ENCODE measurements at regions not wholly inside any gene's neighbourhood (a gene's known extent, or its start where the extent isn't known, plus 50 kb on each side); places are given as distances from the start of the nearest gene placed in this dataset.

DNA sequence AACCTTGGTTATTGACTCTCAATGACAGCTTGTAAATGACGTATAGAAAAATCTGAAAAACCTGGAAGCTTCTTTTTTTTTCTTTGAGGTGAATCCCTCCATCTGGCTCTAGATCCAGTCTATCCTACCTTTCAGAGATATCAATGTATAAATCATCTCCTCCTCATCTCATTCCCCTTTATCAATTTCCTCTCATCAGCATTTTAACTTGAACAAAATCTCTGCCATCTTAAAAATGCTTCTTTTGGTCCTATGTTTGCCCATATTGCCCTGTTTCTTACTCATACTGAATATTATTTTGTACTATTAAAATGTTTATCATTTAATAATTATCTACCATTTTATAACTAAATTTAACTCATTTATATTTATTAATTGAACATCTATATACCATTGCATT lies 306.7 kb upstream of the TSHZ2 start:
- peaks cover 2% of the 10 kb centered on the region for H3K27me3 Mint-ChIP-seq
- intact Hi-C loops (cut with DNase I, micrococcal nuclease) = no loop called here
- no peak overlapping the region for H3K27ac ChIP-seq (ENCODE audit: low read depth in 1 of 2, low read length in 2 of 2)
- no peaks in the 10 kb centered on the region for H3K4me1 Mint-ChIP-seq (ENCODE audit: low read depth)
- no peaks in the 10 kb centered on the region for H3K4me1 ChIP-seq (ENCODE audit: insufficient read depth, low read length)
- no peak overlapping the region for H3K4me3 Mint-ChIP-seq
- no peaks in the 10 kb centered on the region for H3K9me3 Mint-ChIP-seq
- H3K36me3 Mint-ChIP-seq (ENCODE audit: low read depth) = no peaks in the 10 kb centered on the region
- TF ChIP-seq, protein P1, sequence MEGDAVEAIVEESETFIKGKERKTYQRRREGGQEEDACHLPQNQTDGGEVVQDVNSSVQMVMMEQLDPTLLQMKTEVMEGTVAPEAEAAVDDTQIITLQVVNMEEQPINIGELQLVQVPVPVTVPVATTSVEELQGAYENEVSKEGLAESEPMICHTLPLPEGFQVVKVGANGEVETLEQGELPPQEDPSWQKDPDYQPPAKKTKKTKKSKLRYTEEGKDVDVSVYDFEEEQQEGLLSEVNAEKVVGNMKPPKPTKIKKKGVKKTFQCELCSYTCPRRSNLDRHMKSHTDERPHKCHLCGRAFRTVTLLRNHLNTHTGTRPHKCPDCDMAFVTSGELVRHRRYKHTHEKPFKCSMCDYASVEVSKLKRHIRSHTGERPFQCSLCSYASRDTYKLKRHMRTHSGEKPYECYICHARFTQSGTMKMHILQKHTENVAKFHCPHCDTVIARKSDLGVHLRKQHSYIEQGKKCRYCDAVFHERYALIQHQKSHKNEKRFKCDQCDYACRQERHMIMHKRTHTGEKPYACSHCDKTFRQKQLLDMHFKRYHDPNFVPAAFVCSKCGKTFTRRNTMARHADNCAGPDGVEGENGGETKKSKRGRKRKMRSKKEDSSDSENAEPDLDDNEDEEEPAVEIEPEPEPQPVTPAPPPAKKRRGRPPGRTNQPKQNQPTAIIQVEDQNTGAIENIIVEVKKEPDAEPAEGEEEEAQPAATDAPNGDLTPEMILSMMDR (IDR thresholded peaks at IDR 0.05) = no peak
- ATAC-seq (ENCODE audit: poor library complexity) (no peak), DNase-seq (no peak)
- ChIA-PET CTCF (no interaction called here), POLR2A (no interaction called here)
- H3K9me3 ChIP-seq (ENCODE audit: control insufficient read depth in 1 of 2, insufficient read depth in 1 of 2, low read length in 2 of 2) = peaks cover 0 to 3% of the 10 kb centered on the region in 2 experiments
- H3K27me3 ChIP-seq (ENCODE audit: control insufficient read depth in 1 of 2, insufficient read depth in 2 of 2, low read length in 2 of 2) = no peaks in the 10 kb centered on the region
- no peaks in the 10 kb centered on the region for H3K36me3 ChIP-seq (ENCODE audit: insufficient read depth, low read length)
- no peak overlapping the region for H3K4me3 ChIP-seq (ENCODE audit: low read length)
- H3K27ac Mint-ChIP-seq = no peak overlapping the region

DNA sequence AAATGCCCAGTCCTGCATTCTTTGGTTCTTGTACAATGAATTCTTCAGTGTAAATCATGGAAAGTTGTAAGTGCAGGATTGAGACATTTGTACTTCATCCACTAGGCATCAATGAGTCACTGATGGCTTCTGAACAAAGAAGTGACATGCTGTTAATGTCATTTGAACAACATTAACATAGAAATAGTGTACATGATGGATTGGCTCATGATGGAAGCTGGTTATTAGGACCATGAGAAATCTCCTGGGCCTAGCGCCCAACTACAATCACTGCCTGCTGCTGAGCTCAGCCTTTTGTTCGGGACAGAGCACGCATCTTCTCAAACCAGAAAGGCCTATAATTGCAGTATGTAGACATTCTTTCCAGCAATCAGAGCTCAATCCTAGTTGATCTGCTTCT lies 316.8 kb upstream of the TSHZ2 start:
- Histone ChIP-seq H3K27me3 (ENCODE audit: control insufficient read depth in 1 of 2, insufficient read depth in 2 of 2, low read length in 2 of 2) (no peaks in the 10 kb centered on the region), H3K36me3 (ENCODE audit: insufficient read depth, low read length) (no peaks in the 10 kb centered on the region), H3K9me3 (ENCODE audit: control insufficient read depth in 1 of 2, insufficient read depth in 1 of 2, low read length in 2 of 2) (no peaks in the 10 kb centered on the region), H3K4me3 (ENCODE audit: low read length) (no peak overlapping the region), H3K4me1 (ENCODE audit: insufficient read depth, low read length) (no peaks in the 10 kb centered on the region), H3K27ac (ENCODE audit: low read depth in 1 of 2, low read length in 2 of 2) (no peak overlapping the region)
- DNase-seq (no peak), ATAC-seq (ENCODE audit: poor library complexity) (no peak)
- POLR2A ChIA-PET = no interaction called here
- Mint-ChIP-seq H3K27me3 (no peaks in the 10 kb centered on the region), H3K27ac (no peak overlapping the region), H3K9me3 (no peaks in the 10 kb centered on the region), H3K4me1 (ENCODE audit: low read depth) (peaks cover 4% of the 10 kb centered on the region), H3K36me3 (ENCODE audit: low read depth) (no peaks in the 10 kb centered on the region), H3K4me3 (no peak overlapping the region)
- TF ChIP-seq, protein P1 (IDR thresholded peaks at IDR 0.05) = no peak
- CTCF ChIA-PET = no interaction called here
- intact Hi-C loops (cut with DNase I, micrococcal nuclease) = no loop called here

DNA sequence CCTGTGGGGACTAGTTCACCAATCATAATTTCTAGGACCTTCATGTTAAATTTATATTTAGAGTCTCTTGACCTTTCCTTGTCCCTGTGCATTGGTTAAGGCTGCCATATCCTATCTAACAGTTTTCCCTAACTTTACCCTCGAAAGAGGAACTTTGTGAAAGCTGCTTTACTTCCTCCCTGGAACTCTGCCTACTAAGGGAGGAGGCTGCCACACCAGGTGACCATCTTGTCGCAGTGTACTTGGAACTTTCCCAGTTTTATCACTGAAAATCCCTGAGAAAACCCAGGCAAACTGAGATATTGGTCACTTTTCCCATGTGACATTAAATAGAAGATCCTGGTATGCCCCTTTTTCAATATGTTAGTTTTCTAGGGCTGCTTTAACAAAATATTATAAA lies 317.6 kb upstream of the TSHZ2 start:
- no peaks in the 10 kb centered on the region for H3K9me3 Mint-ChIP-seq
- no peak overlapping the region for H3K27ac Mint-ChIP-seq
- H3K4me3 ChIP-seq (ENCODE audit: low read length) = no peak overlapping the region
- no peaks in the 10 kb centered on the region for H3K36me3 ChIP-seq (ENCODE audit: insufficient read depth, low read length)
- H3K4me1 Mint-ChIP-seq (ENCODE audit: low read depth) = peaks cover 4% of the 10 kb centered on the region
- no peaks in the 10 kb centered on the region for H3K4me1 ChIP-seq (ENCODE audit: insufficient read depth, low read length)
- POLR2A ChIA-PET = no interaction called here
- CTCF ChIA-PET = no interaction called here
- no peaks in the 10 kb centered on the region for H3K27me3 ChIP-seq (ENCODE audit: control insufficient read depth in 1 of 2, insufficient read depth in 2 of 2, low read length in 2 of 2)
- H3K27ac ChIP-seq (ENCODE audit: low read depth in 1 of 2, low read length in 2 of 2) = no peak overlapping the region
- DNase-seq (no peak), ATAC-seq (ENCODE audit: poor library complexity) (no peak)
- H3K36me3 Mint-ChIP-seq (ENCODE audit: low read depth) = no peaks in the 10 kb centered on the region
- H3K4me3 Mint-ChIP-seq = no peak overlapping the region
- H3K27me3 Mint-ChIP-seq = no peaks in the 10 kb centered on the region
- intact Hi-C loops (cut with DNase I, micrococcal nuclease) = no loop called here
- TF ChIP-seq, protein P1 (IDR thresholded peaks at IDR 0.05) = no peak
- no peaks in the 10 kb centered on the region for H3K9me3 ChIP-seq (ENCODE audit: control insufficient read depth in 1 of 2, insufficient read depth in 1 of 2, low read length in 2 of 2)
